Cardiac fibroblast (primary cell): ENCODE measurements at regions not wholly inside any gene's neighbourhood (a gene's known extent, or its start where the extent isn't known, plus 50 kb on each side); places are given as distances from the start of the nearest gene placed in this dataset.

Experiments
- DNase-seq, 2 donors: peaks; one replicate each; pipeline versions ENCODE4 v3.0.0 to v3.0.0-alpha.2; 2010; ENCODE audit warnings: low read depth in 2 of 2
- H3K4me3 ChIP-seq, 2 donors: replicated peaks in 1 of 2; 1 replicate in 1 of 2; 2 replicates in 1 of 2; pipeline ENCODE4 v1.5.1; 2011; ENCODE audit warnings: low read depth in 2 of 2, low read length in 2 of 2, mild to moderate bottlenecking in 2 of 2, moderate library complexity in 1 of 2
- TF ChIP-seq, protein P1 (sequence below): IDR thresholded peaks from one replicate; pipeline ENCODE4 v1.5.1; 2011; ENCODE audit warnings: low read depth, mild to moderate bottlenecking, low read length, inconsistent platforms

DNA sequence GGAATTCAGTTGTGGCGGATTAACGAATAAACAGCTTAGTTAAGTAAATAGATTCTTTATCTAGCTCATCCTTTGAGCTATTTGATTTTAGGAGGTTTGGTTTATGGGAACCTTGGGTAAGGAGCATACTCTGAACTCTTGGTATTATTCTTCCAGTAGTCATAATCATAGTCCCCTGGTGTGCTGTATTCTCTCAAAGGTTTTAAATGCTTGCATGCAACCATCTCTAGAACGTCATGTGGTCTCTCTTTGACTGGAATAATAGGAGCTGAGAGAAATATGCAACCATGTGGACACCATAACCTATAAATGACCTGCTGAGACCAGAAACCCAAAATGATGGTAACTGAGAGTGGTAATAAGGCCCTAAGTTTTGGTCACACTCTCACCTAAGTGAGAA is 951.6 kb upstream of the MIR17HG start:
- DNase-seq: no peak
- TF ChIP-seq, protein P1, sequence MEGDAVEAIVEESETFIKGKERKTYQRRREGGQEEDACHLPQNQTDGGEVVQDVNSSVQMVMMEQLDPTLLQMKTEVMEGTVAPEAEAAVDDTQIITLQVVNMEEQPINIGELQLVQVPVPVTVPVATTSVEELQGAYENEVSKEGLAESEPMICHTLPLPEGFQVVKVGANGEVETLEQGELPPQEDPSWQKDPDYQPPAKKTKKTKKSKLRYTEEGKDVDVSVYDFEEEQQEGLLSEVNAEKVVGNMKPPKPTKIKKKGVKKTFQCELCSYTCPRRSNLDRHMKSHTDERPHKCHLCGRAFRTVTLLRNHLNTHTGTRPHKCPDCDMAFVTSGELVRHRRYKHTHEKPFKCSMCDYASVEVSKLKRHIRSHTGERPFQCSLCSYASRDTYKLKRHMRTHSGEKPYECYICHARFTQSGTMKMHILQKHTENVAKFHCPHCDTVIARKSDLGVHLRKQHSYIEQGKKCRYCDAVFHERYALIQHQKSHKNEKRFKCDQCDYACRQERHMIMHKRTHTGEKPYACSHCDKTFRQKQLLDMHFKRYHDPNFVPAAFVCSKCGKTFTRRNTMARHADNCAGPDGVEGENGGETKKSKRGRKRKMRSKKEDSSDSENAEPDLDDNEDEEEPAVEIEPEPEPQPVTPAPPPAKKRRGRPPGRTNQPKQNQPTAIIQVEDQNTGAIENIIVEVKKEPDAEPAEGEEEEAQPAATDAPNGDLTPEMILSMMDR: no peak
- no peak overlapping the region for H3K4me3 ChIP-seq

DNA sequence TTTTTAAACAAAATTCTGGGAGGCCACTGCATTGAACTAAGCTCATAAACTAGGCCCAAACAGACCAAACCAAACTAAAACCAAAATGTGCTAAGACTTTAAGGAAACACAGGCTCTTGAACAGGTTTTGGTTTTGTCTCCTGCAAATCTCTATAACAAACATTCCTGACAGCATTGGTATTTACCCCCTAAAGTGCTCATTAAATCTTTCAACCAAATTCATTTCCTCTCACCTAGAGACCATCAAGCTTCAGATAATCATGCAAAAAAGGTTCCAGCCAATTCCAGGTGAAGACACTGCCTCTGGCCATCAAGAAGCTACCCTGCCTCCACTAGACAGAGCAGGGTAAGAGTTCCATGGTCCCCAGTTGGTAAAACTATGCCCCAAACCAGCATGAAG is 951.2 kb upstream of the MIR17HG start:
- no peak overlapping the region for H3K4me3 ChIP-seq
- no peak for DNase-seq
- TF ChIP-seq, protein P1: no peak

DNA sequence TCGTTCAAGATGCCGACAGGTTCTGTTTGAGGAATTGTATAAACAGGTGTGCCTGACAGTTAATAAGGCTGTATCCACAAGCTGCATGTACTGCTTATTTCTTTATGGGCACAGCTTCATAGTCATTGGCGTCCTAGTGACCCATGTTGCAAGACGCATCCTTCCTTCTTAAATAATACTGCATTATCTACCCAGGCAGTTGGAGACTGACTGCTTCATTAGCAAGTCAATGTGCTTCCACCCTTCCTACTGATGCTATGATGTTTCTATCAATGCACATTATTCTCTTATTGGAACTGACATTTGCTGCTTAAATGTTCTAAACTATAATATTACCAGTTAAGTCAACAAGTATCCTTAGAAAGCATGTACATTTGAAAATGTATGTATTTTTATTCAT is 950.0 kb upstream of the MIR17HG start:
- TF ChIP-seq, protein P1: no peak
- H3K4me3 ChIP-seq: no peak overlapping the region
- no peak for DNase-seq

DNA sequence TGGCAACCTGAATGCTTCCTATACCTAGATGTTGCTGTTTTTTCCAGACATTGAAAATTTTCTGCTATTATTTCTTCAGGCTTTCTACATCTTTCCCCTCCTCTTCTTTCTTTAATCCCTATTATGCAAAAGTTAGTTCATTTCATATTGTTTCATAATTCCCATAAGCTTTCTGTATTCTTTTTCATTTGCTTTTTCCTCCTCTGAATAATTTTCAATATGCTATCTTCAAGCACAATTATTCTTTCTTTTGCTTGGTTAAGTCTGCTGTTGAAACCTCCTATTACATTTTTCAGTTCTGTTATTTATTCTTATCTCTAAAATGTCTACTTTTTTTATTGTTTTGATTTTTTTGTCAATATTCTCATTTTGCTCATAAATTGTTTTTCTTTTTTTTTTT is 947.1 kb upstream of the MIR17HG start:
- H3K4me3 ChIP-seq: no peak overlapping the region
- TF ChIP-seq, protein P1: no peak
- no peak for DNase-seq

DNA sequence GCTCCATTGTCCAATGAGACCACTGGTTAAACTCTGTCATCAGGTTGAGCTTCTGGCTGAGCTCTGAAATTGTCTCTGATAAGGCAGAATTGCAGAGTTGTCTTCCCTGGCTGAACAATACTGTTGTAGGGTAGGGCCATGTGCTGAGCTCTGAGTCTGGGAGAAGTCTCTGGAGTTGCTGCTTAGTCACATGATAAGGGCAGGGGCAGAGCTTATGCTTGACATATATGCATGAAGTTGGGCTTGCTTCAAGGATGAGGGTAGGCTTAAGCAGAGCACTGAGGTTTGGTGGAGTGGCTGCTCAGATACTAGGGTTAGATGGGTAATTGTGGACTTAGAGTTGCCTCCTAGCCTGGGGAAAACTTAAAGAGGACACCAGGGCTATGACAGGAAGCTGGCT is 946.3 kb upstream of the MIR17HG start:
- no peak for DNase-seq
- TF ChIP-seq, protein P1: no peak

DNA sequence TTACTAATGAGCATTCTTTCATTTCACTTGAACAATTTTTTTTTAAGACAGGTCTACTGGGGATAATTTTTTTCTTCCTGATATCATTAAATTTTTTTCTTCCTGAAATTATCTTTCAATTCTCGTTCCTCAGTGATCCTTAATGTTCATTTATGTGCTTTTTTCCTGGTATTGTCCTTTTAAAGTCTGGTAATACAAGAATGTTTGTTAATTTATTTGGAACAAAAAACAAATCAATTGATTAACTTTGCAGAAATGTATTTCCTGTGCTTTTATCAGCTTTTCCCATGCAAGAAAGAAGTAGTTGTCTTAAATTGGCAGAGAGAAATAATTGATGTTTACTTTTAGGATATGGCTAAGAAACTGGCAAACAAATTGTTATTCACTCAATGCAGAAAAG is 945.4 kb upstream of the MIR17HG start:
- DNase-seq: no peak
- TF ChIP-seq, protein P1: no peak
- H3K4me3 ChIP-seq: no peak overlapping the region

More for the DNA sequence above, 946.3 kb upstream of the MIR17HG start:
- H3K4me3 ChIP-seq: no peak overlapping the region

DNA sequence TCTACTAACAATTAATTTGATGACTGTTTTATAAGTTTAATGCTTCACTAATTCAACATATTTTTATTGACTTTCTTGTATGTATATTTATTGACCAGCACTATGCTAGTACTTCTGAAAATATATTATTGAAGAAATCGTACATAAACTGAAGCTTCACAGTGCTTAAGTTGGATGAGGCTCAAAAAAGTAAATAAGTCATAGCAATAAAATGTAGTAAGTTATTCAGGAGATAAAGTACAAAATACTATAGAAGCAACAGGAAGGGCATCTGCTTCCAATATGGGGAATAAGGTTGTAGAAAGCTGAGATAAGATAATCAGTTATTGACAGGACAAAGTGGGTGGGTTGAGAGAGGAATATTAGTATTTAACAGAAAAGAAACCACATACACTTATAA is 944.9 kb upstream of the MIR17HG start:
- TF ChIP-seq, protein P1: no peak
- DNase-seq: no peak
- H3K4me3 ChIP-seq: no peak overlapping the region
